Body of pancreas (tissue), 4 donors: ENCODE measurements at regions not wholly inside any gene's neighbourhood (a gene's known extent, or its start where the extent isn't known, plus 50 kb on each side); places are given as distances from the start of the nearest gene placed in this dataset.

Experiments
- CTCF ChIP-seq, 7 experiments: fragments of 450-650 bp in 4 of 7; fragments of 200-600 bp in 3 of 7; sonication (generic) in 3 of 7; IDR thresholded peaks; one replicate each; pipeline ENCODE4 v1.5.1; 2016 to 2019; ENCODE audit warnings: antibody characterized with exemption in 7 of 7
- POLR2A ChIP-seq, 3 donors: fragments of 450-650 bp; IDR thresholded peaks; one replicate each; pipeline ENCODE4 v1.6.1; 2016; ENCODE audit warnings: antibody characterized with exemption in 3 of 3, mild to moderate bottlenecking in 2 of 3

- TF ChIP-seq CTCF (IDR thresholded peaks at IDR 0.05), result no peak
- TF ChIP-seq POLR2A (IDR thresholded peaks at IDR 0.05), result no peak
Measured at GRCh38 chr12:3352230-3352629, 138.8 kb upstream of the PRMT8 start.
